ENCODE measurements at regions not wholly inside any gene's neighbourhood (a gene's known extent, or its start where the extent isn't known, plus 50 kb on each side); places are given as distances from the start of the nearest gene placed in this dataset.
"Not testable (repeated sequence)": the region's sequence is repeated elsewhere in the genome, so short reads cannot be mapped to it uniquely, and the experiment has no call there.

- Mint-ChIP-seq H3K4me3 (no peak overlapping the region), H3K27me3 (ENCODE audit: insufficient read depth) (peaks cover 2% of the 10 kb centered on the region; the same call in 1 of the 2 replicates), H3K4me1 (ENCODE audit: low read depth) (peaks cover 13% of the 10 kb centered on the region; the same call in 1 of the 2 replicates), H3K27ac (no peak overlapping the region), H3K36me3 (ENCODE audit: low read depth) (no peaks in the 10 kb centered on the region), H3K9me3 (0 out of 2 replicates have a peak, but pooled peaks cover 4% of the 10 kb centered on the region)
- DNase-seq = no peak
- TF ChIP-seq CTCF (IDR thresholded peaks at IDR 0.05) = no peak
Observed at GRCh38 chr6:112526594-112526993, 179.5 kb downstream of the RFPL4B start.

GRCh38 chr6:112528306-112528705 is 181.2 kb downstream of the RFPL4B start:
- not testable (repeated sequence) for DNase-seq; H3K4me1 Mint-ChIP-seq (ENCODE audit: low read depth); H3K27me3 Mint-ChIP-seq (ENCODE audit: insufficient read depth)

GRCh38 chr6:112535816-112536215 is 188.7 kb downstream of the RFPL4B start:
- DNase-seq = no peak
- Mint-ChIP-seq H3K27ac (no peak overlapping the region), H3K9me3 (no peaks in the 10 kb centered on the region; the same call in 1 of the 2 replicates), H3K36me3 (ENCODE audit: low read depth) (peaks cover 6% of the 10 kb centered on the region; the same call in 1 of the 2 replicates), H3K27me3 (ENCODE audit: insufficient read depth) (no peaks in the 10 kb centered on the region; the same call in 1 of the 2 replicates), H3K4me1 (ENCODE audit: low read depth) (no peaks in the 10 kb centered on the region), H3K4me3 (no peak overlapping the region)
- TF ChIP-seq CTCF (IDR thresholded peaks at IDR 0.05) = no peak

More at GRCh38 chr6:112528306-112528705, 181.2 kb downstream of the RFPL4B start:
- not testable (repeated sequence) for H3K36me3 Mint-ChIP-seq (ENCODE audit: low read depth); H3K4me3 Mint-ChIP-seq; H3K27ac Mint-ChIP-seq; H3K9me3 Mint-ChIP-seq

GRCh38 chr6:112539355-112539754 is 192.2 kb downstream of the RFPL4B start:
- no peak for DNase-seq
- Mint-ChIP-seq H3K4me1 (ENCODE audit: low read depth) (no peaks in the 10 kb centered on the region), H3K36me3 (ENCODE audit: low read depth) (peaks cover 13% of the 10 kb centered on the region; the same call in 1 of the 2 replicates), H3K9me3 (peaks cover 7% of the 10 kb centered on the region; the same call in 1 of the 2 replicates), H3K4me3 (no peak overlapping the region), H3K27me3 (ENCODE audit: insufficient read depth) (peaks cover 2% of the 10 kb centered on the region), H3K27ac (no peak overlapping the region)
- no peak for TF ChIP-seq CTCF (IDR thresholded peaks at IDR 0.05)

- H3K36me3 Mint-ChIP-seq (ENCODE audit: low read depth); H3K9me3 Mint-ChIP-seq; H3K4me1 Mint-ChIP-seq (ENCODE audit: low read depth); H3K27ac Mint-ChIP-seq; DNase-seq; H3K27me3 Mint-ChIP-seq (ENCODE audit: insufficient read depth); H3K4me3 Mint-ChIP-seq: not testable (repeated sequence)
- TF ChIP-seq CTCF (IDR thresholded peaks at IDR 0.05) = peak; percentile 48; the same call in 1 of the 2 replicates
Observed at GRCh38 chr6:112541847-112542246, 194.7 kb downstream of the RFPL4B start.

GRCh38 chr6:112547321-112548085 is 200.4 kb downstream of the RFPL4B start:
- not testable (repeated sequence) for H3K27ac Mint-ChIP-seq; H3K27me3 Mint-ChIP-seq (ENCODE audit: insufficient read depth); H3K36me3 Mint-ChIP-seq (ENCODE audit: low read depth); H3K4me3 Mint-ChIP-seq; DNase-seq; H3K4me1 Mint-ChIP-seq (ENCODE audit: low read depth)
- peaks cover 12% of the 10 kb centered on the region; the same call in 1 of the 2 replicates for H3K9me3 Mint-ChIP-seq

Data from HFFc6 (cell line).